ENCODE measurements at regions not wholly inside any gene's neighbourhood (a gene's known extent, or its start where the extent isn't known, plus 50 kb on each side); places are given as distances from the start of the nearest gene placed in this dataset.
A peak's percentile ranks its signal among the peaks of the same experiment; 100 is the strongest.

DNA sequence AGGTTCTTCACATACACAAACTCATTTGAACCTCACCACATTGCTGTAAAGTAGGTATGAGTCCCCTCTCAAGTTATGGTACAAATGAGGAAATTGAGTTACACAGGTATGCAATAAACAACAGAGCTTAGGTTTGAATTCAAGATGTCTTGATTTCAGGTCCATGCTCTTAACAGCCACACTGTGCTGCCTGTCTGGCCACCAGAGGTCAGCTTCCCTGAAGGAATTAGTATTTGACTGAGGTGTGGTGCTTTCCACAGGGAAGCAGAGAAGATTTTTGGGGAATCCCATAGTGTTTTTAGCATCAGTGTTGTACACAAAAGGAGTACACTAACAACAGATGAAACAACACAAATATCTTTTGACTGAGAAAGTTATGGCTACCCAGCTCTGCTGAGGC lies 94.4 kb upstream of the ITGA1 start:
- no peaks in the 10 kb centered on the region for H3K9me3 ChIP-seq (replicated peaks; ENCODE audit: insufficient read depth, low read length)
- no peaks in the 10 kb centered on the region for H3F3A ChIP-seq (ENCODE audit: insufficient read depth, low read length)
- no peaks in the 10 kb centered on the region for H3K79me2 ChIP-seq (ENCODE audit: low read length)
- no peak overlapping the region for H3K4me2 ChIP-seq (ENCODE audit: low read depth, low read length)
- DNase-seq: no peak
- H3K9ac ChIP-seq (ENCODE audit: low read length): no peak overlapping the region
- H3K27me3 ChIP-seq (replicated peaks; ENCODE audit: insufficient read depth, low read length): no peaks in the 10 kb centered on the region
- H3K27ac ChIP-seq (ENCODE audit: low read length): no peak overlapping the region
- H3K4me1 ChIP-seq (ENCODE audit: low read length): no peaks in the 10 kb centered on the region
- H3K36me3 ChIP-seq (replicated peaks; ENCODE audit: insufficient read depth, low read length): no peaks in the 10 kb centered on the region
- 0 out of 2 replicates have a peak, but pooled peaks cover 2% of the 10 kb centered on the region for H3K9me2 ChIP-seq (replicated peaks; ENCODE audit: insufficient read depth, low read length)
- no peaks in the 10 kb centered on the region for H4K20me1 ChIP-seq (ENCODE audit: insufficient read depth, low read length)
- no peak for TF ChIP-seq EZH2 (optimal IDR thresholded peaks at IDR 0.05; ENCODE audit: low read depth, low read length)
- TF ChIP-seq, protein P1, sequence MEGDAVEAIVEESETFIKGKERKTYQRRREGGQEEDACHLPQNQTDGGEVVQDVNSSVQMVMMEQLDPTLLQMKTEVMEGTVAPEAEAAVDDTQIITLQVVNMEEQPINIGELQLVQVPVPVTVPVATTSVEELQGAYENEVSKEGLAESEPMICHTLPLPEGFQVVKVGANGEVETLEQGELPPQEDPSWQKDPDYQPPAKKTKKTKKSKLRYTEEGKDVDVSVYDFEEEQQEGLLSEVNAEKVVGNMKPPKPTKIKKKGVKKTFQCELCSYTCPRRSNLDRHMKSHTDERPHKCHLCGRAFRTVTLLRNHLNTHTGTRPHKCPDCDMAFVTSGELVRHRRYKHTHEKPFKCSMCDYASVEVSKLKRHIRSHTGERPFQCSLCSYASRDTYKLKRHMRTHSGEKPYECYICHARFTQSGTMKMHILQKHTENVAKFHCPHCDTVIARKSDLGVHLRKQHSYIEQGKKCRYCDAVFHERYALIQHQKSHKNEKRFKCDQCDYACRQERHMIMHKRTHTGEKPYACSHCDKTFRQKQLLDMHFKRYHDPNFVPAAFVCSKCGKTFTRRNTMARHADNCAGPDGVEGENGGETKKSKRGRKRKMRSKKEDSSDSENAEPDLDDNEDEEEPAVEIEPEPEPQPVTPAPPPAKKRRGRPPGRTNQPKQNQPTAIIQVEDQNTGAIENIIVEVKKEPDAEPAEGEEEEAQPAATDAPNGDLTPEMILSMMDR (IDR thresholded peaks at IDR 0.05; ENCODE audit: low read length): peak; percentile 14; the same call in 1 of the 2 replicates
- H3K4me3 ChIP-seq (ENCODE audit: low read length): no peak overlapping the region
- no peak overlapping the region for H2AFZ ChIP-seq (ENCODE audit: low read length)

DNA sequence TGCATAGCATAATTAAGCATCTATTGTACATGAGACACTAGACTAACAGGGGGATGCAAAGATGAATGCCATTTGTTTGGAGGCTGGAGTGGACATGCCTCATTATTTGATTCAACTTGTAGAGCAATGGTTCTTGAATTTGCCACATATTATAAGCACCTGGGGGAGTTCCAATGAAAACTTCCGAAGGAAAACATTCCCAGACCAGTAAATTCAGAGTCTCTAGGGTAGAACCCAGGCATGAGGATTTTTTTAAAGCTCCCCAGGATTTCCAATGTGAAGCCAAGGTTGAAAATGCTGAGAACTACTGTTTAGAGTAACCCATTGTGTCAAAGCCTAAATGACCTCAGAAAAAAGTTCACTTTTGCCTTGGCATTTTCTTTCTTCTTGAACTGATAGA lies 93.9 kb upstream of the ITGA1 start:
- H3K9me3 ChIP-seq (replicated peaks; ENCODE audit: insufficient read depth, low read length): no peaks in the 10 kb centered on the region
- no peak overlapping the region for H3K4me3 ChIP-seq (ENCODE audit: low read length)
- no peak for DNase-seq
- H3K27ac ChIP-seq (ENCODE audit: low read length): no peak overlapping the region
- no peaks in the 10 kb centered on the region for H3K27me3 ChIP-seq (replicated peaks; ENCODE audit: insufficient read depth, low read length)
- H4K20me1 ChIP-seq (ENCODE audit: insufficient read depth, low read length): no peaks in the 10 kb centered on the region
- no peaks in the 10 kb centered on the region for H3K79me2 ChIP-seq (ENCODE audit: low read length)
- H3K36me3 ChIP-seq (replicated peaks; ENCODE audit: insufficient read depth, low read length): no peaks in the 10 kb centered on the region
- no peak overlapping the region for H3K4me2 ChIP-seq (ENCODE audit: low read depth, low read length)
- H2AFZ ChIP-seq (ENCODE audit: low read length): no peak overlapping the region
- TF ChIP-seq EZH2 (optimal IDR thresholded peaks at IDR 0.05; ENCODE audit: low read depth, low read length): no peak
- no peak for TF ChIP-seq EZH2phosphoT487 (IDR thresholded peaks at IDR 0.05; ENCODE audit: low read length)
- TF ChIP-seq, protein P1 (IDR thresholded peaks at IDR 0.05; ENCODE audit: low read length): no peak
- H3K9ac ChIP-seq (ENCODE audit: low read length): no peak overlapping the region
- H3K4me1 ChIP-seq (ENCODE audit: low read length): no peaks in the 10 kb centered on the region
- 0 out of 2 replicates have a peak, but pooled peaks cover 2% of the 10 kb centered on the region for H3K9me2 ChIP-seq (replicated peaks; ENCODE audit: insufficient read depth, low read length)
- no peaks in the 10 kb centered on the region for H3F3A ChIP-seq (ENCODE audit: insufficient read depth, low read length)

DNA sequence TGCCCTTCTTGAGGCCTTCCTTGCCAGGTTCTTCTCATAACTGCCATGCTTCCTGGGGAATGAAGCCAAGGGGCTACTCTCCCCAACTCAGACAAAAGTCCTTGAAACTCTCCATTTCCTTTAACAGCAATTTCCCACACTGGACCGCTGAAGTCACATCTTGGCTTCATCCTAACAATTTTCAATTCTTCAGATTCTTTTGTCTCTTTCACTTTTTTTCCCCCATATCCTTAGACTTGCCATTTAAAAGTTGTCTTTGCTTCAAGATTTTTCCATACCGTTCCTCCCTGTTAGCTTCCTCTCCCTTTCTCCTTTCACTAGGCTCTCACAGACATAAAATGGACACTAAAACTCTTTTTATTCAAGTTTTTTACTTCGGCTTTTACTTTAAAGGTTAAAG lies 93.1 kb upstream of the ITGA1 start:
- TF ChIP-seq, protein P1 (IDR thresholded peaks at IDR 0.05; ENCODE audit: low read length): no peak
- TF ChIP-seq EZH2phosphoT487 (IDR thresholded peaks at IDR 0.05; ENCODE audit: low read length) (no peak), EZH2 (optimal IDR thresholded peaks at IDR 0.05; ENCODE audit: low read depth, low read length) (no peak)
- no peak overlapping the region for H3K27ac ChIP-seq (ENCODE audit: low read length)

More for the DNA sequence above, 93.1 kb upstream of the ITGA1 start:
- H3F3A ChIP-seq (ENCODE audit: insufficient read depth, low read length): no peaks in the 10 kb centered on the region
- H4K20me1 ChIP-seq (ENCODE audit: insufficient read depth, low read length): no peaks in the 10 kb centered on the region
- DNase-seq: no peak
- H3K4me3 ChIP-seq (ENCODE audit: low read length): no peak overlapping the region
- H3K36me3 ChIP-seq (replicated peaks; ENCODE audit: insufficient read depth, low read length): no peaks in the 10 kb centered on the region
- no peak overlapping the region for H2AFZ ChIP-seq (ENCODE audit: low read length)
- H3K9me2 ChIP-seq (replicated peaks; ENCODE audit: insufficient read depth, low read length): 0 out of 2 replicates have a peak, but pooled peaks cover 2% of the 10 kb centered on the region
- no peak overlapping the region for H3K4me2 ChIP-seq (ENCODE audit: low read depth, low read length)
- no peaks in the 10 kb centered on the region for H3K79me2 ChIP-seq (ENCODE audit: low read length)
- no peaks in the 10 kb centered on the region for H3K27me3 ChIP-seq (replicated peaks; ENCODE audit: insufficient read depth, low read length)
- H3K9me3 ChIP-seq (replicated peaks; ENCODE audit: insufficient read depth, low read length): no peaks in the 10 kb centered on the region
- no peak overlapping the region for H3K9ac ChIP-seq (ENCODE audit: low read length)
- no peaks in the 10 kb centered on the region for H3K4me1 ChIP-seq (ENCODE audit: low read length)
